Body of pancreas (tissue), 4 donors: ENCODE measurements at regions not wholly inside any gene's neighbourhood (a gene's known extent, or its start where the extent isn't known, plus 50 kb on each side); places are given as distances from the start of the nearest gene placed in this dataset.

Source experiments
- POLR2A ChIP-seq, 3 donors: fragments of 450-650 bp; IDR thresholded peaks; one replicate each; pipeline ENCODE4 v1.6.1; 2016; ENCODE audit warnings: antibody characterized with exemption in 3 of 3, mild to moderate bottlenecking in 2 of 3
- TF ChIP-seq, protein P1 (sequence below), 7 experiments: fragments of 450-650 bp in 4 of 7; fragments of 200-600 bp in 3 of 7; sonication (generic) in 3 of 7; IDR thresholded peaks; one replicate each; pipeline ENCODE4 v1.5.1; 2016 to 2019; ENCODE audit warnings: antibody characterized with exemption in 7 of 7

DNA sequence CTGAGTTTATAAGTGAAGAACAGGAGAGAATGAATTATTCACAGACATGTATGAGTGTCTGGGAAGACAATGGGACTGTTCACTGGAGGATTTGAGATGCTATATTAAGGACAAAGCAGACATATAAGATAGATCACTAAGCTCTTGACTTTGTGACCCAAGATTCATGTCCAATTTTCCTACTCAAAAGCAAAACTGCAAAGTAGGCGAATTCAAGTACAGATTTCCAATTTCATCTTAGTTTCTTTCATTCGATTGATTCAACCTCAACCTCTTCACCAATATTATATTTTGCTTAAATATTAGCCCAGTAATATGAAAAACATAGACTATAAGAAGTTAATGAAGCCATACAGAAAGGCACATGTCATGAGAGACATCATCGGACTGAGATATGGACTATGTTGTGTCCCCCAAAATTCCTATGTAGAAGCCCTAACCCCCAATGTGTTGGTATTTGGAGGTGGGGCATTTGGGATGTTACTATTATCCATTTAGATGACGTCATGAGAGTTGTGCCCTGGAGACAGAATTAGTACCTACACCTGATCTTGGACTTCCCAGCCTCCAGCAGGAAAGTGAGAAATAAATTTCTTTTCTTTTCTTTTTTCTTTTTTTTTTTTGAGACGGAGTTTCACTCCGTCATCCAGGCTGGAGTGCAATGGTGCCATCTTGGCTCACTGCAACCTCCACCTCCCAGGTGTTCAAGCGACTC is 353.7 kb upstream of the AKR1E2 start:
- TF ChIP-seq, protein P1, sequence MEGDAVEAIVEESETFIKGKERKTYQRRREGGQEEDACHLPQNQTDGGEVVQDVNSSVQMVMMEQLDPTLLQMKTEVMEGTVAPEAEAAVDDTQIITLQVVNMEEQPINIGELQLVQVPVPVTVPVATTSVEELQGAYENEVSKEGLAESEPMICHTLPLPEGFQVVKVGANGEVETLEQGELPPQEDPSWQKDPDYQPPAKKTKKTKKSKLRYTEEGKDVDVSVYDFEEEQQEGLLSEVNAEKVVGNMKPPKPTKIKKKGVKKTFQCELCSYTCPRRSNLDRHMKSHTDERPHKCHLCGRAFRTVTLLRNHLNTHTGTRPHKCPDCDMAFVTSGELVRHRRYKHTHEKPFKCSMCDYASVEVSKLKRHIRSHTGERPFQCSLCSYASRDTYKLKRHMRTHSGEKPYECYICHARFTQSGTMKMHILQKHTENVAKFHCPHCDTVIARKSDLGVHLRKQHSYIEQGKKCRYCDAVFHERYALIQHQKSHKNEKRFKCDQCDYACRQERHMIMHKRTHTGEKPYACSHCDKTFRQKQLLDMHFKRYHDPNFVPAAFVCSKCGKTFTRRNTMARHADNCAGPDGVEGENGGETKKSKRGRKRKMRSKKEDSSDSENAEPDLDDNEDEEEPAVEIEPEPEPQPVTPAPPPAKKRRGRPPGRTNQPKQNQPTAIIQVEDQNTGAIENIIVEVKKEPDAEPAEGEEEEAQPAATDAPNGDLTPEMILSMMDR (IDR thresholded peaks at IDR 0.05), result no peak
- TF ChIP-seq POLR2A (IDR thresholded peaks at IDR 0.05), result no peak
